ENCODE measurements at regions not wholly inside any gene's neighbourhood (a gene's known extent, or its start where the extent isn't known, plus 50 kb on each side); places are given as distances from the start of the nearest gene placed in this dataset.

DNA sequence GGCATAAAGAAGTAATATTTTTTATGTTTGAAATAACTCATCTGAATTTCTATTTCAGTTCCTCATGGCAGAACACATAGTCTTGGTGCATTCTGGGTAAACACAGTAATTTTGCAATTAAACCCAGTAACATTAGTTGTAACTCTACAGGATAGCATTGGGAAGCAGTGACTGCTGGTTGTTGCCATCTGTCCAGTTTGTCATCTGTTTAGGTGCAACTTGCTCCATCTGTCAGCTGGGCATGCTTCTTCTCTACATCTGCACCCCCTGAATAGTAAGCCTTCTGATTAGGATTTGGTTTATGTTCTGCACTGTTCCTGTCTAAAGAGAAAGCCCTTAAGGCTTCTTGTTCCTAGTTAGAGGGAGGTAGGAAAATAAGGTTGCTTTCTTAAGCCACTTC is 63.5 kb upstream of the CSNK1A1L start:
- TF ChIP-seq EZH2phosphoT487 (IDR thresholded peaks at IDR 0.05; ENCODE audit: unreplicated experiment) (no peak), EZH2 (IDR thresholded peaks at IDR 0.05; ENCODE audit: low read depth, unreplicated experiment) (no peak), STAT1 (IDR thresholded peaks at IDR 0.05; ENCODE audit: unreplicated experiment) (no peak)
- TF ChIP-seq, protein P1, sequence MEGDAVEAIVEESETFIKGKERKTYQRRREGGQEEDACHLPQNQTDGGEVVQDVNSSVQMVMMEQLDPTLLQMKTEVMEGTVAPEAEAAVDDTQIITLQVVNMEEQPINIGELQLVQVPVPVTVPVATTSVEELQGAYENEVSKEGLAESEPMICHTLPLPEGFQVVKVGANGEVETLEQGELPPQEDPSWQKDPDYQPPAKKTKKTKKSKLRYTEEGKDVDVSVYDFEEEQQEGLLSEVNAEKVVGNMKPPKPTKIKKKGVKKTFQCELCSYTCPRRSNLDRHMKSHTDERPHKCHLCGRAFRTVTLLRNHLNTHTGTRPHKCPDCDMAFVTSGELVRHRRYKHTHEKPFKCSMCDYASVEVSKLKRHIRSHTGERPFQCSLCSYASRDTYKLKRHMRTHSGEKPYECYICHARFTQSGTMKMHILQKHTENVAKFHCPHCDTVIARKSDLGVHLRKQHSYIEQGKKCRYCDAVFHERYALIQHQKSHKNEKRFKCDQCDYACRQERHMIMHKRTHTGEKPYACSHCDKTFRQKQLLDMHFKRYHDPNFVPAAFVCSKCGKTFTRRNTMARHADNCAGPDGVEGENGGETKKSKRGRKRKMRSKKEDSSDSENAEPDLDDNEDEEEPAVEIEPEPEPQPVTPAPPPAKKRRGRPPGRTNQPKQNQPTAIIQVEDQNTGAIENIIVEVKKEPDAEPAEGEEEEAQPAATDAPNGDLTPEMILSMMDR (conservative IDR thresholded peaks at IDR 0.05; ENCODE audit: low read depth in 2 of 2), result no peak
- TF ChIP-seq, protein P2, sequence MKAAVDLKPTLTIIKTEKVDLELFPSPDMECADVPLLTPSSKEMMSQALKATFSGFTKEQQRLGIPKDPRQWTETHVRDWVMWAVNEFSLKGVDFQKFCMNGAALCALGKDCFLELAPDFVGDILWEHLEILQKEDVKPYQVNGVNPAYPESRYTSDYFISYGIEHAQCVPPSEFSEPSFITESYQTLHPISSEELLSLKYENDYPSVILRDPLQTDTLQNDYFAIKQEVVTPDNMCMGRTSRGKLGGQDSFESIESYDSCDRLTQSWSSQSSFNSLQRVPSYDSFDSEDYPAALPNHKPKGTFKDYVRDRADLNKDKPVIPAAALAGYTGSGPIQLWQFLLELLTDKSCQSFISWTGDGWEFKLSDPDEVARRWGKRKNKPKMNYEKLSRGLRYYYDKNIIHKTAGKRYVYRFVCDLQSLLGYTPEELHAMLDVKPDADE (IDR thresholded peaks at IDR 0.05), result no peak

Measured in GM23338 (cell line).